ENCODE measurements at regions not wholly inside any gene's neighbourhood (a gene's known extent, or its start where the extent isn't known, plus 50 kb on each side); places are given as distances from the start of the nearest gene placed in this dataset.

DNA sequence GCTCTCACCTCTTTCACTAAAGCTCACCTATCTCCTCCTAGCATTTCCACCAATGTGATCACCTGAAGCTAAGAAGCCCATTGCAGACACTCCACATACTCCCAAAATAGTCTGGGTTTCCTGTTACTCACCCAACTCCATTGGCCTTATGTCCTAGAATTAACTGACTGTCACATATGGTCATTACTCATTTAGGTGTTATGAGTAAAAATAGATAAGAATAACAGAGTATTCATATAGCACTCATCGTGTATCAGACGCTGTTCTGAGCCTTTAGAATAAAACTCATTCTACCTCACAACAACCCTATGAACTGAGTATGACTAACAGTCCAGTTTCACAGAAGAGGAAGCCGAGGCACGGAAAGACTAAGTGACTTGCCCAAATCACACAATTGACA is 174.2 kb upstream of the NPVF start:
- TF ChIP-seq, protein P1, sequence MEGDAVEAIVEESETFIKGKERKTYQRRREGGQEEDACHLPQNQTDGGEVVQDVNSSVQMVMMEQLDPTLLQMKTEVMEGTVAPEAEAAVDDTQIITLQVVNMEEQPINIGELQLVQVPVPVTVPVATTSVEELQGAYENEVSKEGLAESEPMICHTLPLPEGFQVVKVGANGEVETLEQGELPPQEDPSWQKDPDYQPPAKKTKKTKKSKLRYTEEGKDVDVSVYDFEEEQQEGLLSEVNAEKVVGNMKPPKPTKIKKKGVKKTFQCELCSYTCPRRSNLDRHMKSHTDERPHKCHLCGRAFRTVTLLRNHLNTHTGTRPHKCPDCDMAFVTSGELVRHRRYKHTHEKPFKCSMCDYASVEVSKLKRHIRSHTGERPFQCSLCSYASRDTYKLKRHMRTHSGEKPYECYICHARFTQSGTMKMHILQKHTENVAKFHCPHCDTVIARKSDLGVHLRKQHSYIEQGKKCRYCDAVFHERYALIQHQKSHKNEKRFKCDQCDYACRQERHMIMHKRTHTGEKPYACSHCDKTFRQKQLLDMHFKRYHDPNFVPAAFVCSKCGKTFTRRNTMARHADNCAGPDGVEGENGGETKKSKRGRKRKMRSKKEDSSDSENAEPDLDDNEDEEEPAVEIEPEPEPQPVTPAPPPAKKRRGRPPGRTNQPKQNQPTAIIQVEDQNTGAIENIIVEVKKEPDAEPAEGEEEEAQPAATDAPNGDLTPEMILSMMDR (conservative IDR thresholded peaks at IDR 0.05; ENCODE audit: low read depth, low read length): no peak
- TF ChIP-seq EZH2 (IDR thresholded peaks at IDR 0.05; ENCODE audit: borderline replicate concordance, low read depth, low read length, poor library complexity, severe bottlenecking): no peak
